ENCODE measurements at regions not wholly inside any gene's neighbourhood (a gene's known extent, or its start where the extent isn't known, plus 50 kb on each side); places are given as distances from the start of the nearest gene placed in this dataset.

- DNase-seq (ENCODE audit: low read depth) = no peak
These were observed 78.3 kb downstream of the RAMP3 start for GRCh38 chr7:45235905-45236304.

DNA sequence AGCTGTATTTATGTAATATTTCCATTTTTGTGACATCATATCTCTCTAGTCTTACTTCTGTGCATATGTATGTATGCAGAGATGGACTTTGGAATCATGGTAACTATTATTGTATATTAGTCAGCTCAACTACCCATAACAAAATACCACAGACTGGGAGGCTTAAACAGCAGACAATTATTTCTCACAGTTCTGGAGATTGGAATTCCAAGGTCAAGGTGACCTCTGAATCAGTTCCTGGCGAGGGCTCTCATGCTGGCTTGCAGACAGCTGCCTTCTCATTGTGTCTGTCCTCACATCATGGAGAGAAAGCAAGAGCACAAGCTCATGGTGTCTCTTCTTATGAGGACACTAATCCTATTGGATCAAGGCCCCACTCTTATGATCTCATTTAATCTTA is 79.1 kb downstream of the RAMP3 start:
- DNase-seq (ENCODE audit: low read depth) = no peak

DNA sequence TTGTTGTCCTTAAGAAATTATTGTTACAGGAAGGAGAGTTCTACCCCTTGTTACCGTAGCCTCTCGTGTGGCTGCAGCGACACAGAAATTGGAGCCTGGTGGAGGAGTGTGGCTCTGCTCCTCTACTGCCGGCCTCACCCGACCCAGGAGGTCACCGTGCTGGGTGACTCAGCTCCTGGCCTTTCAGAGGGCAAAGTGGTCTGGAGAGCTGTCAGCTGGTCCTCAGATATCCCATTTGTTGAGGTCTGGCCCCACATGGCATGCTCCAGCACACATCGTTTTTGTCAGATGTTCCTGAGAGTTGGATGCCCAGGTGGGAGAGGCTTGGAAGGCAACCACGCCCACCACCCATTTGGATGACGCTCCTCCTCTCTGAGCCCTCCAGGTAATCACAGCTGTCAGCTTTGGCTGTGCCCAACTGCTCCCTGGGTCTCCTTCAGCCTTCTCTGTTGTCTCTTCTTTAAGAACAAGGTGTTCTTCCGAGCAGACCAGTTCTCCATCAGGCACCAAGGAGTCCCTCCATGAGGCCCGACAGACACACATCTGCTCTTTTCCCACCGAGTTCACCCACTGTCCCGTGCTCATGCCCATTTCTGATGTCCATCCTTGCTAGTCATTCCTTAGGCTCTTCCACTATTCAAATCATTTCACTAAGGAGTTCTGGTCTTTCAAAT is 80.3 kb downstream of the RAMP3 start:
- no peak for DNase-seq (ENCODE audit: low read depth)

DNA sequence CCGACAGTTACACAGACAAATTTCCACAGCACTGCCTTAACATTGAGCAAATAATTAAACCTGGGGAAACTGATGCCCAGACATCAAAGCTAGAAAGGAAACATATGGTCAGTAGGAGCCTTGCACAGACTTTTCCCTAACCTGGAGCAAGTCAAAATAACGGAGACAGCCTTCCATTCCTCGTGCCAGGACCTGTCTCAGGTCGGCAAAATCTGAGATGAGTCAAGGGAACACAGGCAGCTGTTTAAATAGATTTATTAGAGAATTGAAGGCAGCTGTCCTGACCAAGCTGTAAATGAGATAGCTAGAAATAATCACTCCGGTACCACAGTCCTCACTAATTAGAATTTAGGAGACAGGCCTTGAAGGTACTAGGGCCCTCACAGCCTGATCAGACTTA is 81.2 kb downstream of the RAMP3 start:
- DNase-seq (ENCODE audit: low read depth) = no peak

DNA sequence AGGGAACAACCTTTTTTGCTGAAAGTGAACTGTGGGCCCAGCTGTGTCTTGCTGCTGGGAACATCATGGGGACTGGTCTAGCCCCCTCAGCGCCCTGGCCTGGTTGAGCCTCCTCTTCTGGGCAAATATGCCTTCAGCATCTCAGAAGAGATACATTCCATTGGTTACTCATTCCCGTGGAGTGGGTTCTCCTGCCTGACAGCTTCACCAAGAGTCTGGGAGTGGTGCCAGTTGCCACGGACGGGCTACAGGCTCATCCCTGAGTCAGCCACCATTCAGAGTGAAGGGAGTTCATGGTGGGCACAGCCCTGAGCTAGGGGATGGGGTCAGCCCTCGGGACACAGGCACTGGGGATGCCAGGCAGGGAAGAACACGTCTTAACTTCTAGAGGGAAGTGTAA is 81.9 kb downstream of the RAMP3 start:
- DNase-seq (ENCODE audit: low read depth) = peak; percentile 14

- no peak for DNase-seq (ENCODE audit: low read depth)
These were observed 82.7 kb downstream of the RAMP3 start for GRCh38 chr7:45240273-45240771.

GRCh38 chr7:45240926-45241325 is 83.3 kb downstream of the RAMP3 start:
- no peak for DNase-seq (ENCODE audit: low read depth)

- DNase-seq (ENCODE audit: low read depth) = no peak
These were observed 83.9 kb downstream of the RAMP3 start for GRCh38 chr7:45241339-45242109.

GRCh38 chr7:45242261-45242660 is 84.7 kb downstream of the RAMP3 start:
- no peak for DNase-seq (ENCODE audit: low read depth)

- DNase-seq (ENCODE audit: low read depth) = no peak
These were observed 85.1 kb downstream of the RAMP3 start for GRCh38 chr7:45242698-45243097.

- no peak for DNase-seq (ENCODE audit: low read depth)
These were observed 87.4 kb downstream of the RAMP3 start for GRCh38 chr7:45244981-45245380.

DNA sequence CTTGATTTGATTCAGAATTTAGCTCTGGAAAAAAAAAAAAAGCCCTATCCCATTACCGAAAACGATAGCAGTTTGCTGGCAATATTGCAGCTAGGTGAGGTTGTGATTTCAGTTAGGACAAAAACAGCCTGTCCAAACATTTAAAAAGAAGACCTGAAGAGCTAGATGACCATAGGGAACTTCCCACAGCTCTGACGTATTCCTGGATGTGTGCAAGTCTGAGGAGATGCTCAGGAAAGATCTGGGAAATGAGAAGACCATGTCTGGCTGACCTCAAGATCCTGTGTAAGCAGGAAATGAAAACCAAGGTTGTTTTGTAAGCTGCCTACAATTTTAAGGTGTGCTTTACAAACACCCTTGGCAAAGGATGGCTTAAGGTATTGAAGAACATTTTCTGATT is 88.7 kb downstream of the RAMP3 start:
- no peak for DNase-seq (ENCODE audit: low read depth)

GRCh38 chr7:45252248-45252647 is 94.7 kb downstream of the RAMP3 start:
- no peak for DNase-seq (ENCODE audit: low read depth)

GRCh38 chr7:45252857-45253256 is 95.3 kb downstream of the RAMP3 start:
- no peak for DNase-seq (ENCODE audit: low read depth)

DNA sequence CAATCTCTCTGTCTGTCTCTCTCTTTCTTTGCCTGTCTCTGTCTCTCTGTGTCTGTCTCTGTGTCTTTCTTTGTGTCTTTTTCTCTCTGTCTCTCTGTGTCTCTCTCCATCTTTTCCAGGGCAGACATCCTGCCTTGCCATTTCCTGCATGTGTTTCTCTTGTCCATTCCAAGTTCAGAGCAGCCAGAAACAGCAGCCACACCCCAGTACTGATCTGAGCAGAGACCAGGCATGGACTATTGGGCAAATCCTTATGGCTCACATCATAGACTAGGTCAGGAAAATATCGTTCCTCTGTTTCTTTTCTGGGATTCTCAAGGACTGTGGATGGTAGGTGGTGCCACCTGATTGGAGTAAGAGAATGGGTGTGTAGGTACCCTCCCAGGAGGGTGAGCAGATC is 95.8 kb downstream of the RAMP3 start:
- no peak for DNase-seq (ENCODE audit: low read depth)

DNA sequence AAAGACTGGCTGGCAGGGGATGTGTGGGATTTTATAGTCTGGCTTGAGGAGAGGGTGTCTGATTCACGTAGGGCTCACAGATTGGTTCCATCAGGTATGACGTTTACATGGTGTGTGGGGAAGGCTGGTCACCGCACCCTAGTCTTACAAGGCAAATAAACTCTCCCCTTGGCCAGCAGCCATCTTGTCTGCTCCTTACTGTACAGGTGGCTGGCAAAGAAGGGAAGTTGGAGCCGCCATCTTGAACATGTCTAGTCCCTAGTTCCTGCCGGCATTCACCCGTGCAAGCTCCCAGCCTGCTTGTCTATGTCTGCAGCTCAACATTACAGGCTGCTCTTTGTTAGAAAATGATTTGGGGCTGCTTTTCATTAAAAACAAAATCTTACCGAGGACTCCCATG is 97.6 kb downstream of the RAMP3 start:
- no peak for DNase-seq (ENCODE audit: low read depth)

- no peak for DNase-seq (ENCODE audit: low read depth)
These were observed 98.7 kb downstream of the RAMP3 start for GRCh38 chr7:45256309-45256708.

GRCh38 chr7:45256775-45257174 is 99.2 kb downstream of the RAMP3 start:
- no peak for DNase-seq (ENCODE audit: low read depth)

DNA sequence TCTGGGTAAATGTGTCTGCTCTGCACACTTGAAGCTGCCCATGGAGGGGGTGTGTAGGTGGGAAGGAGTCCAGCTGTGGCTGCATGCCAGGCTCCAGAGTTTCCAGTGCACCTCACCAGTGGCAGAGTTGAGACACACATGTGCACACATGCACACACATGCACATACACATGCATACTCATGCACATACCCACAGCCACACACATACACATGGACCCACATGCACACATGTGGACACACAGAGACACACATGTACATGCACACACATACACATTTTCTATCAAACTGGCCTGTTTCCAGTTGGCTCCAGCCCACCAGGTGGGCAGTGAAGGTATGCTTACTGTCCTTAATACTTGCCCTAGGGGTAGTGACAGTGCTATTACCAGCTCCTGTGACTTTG is 99.7 kb downstream of the RAMP3 start:
- no peak for DNase-seq (ENCODE audit: low read depth)

GRCh38 chr7:45258533-45259226 is 101.1 kb downstream of the RAMP3 start:
- no peak for DNase-seq (ENCODE audit: low read depth)

DNA sequence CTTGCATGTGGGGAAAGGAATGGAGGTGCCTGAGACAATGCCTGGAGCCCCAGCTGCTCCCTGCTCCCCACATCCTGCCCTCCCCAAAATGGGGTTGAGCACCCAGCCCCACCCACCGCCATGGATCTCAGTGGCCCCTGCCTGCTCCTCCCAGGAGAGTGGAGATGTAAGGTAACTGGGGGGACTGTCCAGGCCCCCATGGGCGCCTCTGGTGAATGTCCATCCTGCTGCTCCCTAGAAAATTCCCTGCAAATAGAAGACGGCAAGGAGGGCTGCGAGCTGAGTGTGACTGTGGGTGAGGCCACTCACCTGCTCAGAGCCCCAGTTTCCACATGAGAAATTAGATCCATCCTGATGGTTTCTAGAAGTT is 101.6 kb downstream of the RAMP3 start:
- DNase-seq (ENCODE audit: low read depth) = no peak

DNA sequence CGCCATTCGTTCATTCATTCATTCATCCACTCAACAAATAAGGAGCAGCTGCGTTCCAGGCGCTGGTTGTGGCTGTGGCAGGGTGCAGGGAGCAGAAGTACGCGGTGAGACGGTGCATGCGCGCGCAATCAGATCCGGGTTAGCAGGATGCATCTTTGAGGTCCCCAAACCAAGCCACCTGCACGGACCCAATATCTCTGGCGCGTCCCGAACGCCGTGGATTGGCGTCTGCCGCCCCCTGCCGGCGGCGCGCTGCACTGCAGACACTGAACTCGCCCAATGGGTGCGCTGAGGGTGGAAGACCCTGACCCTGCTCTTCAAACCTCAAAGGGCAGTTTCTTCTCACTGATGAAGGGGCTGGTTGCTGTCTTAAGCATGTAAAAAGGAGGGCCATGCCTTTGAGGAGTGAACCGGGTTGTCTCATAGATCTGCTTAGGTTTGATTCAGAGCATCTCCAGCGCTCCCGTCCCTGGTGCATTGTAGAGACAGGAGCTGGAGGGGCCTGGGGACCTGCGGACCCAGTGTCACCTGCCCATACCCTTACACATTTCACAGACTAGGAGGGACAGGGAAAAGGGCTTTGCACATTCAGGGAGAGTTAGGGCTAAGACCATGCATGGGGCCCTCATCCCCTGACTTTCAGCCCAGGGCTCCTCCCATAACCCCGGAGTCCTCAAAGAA is 102.5 kb downstream of the RAMP3 start:
- DNase-seq (ENCODE audit: low read depth) = peak; percentile 9

- DNase-seq (ENCODE audit: low read depth) = no peak
These were observed 109.7 kb downstream of the RAMP3 start for GRCh38 chr7:45267262-45267661.

All from fibroblast of the conjunctiva (primary cell).